GM12892 (cell line): ENCODE measurements at regions not wholly inside any gene's neighbourhood (a gene's known extent, or its start where the extent isn't known, plus 50 kb on each side); places are given as distances from the start of the nearest gene placed in this dataset.

Experiments used
- POLR2A ChIP-seq: IDR thresholded peaks from 2 replicates; pipeline ENCODE4 v1.6.1; 2011; ENCODE audit warnings: low read depth, low read length, control low read depth
- POLR2AphosphoS5 ChIP-seq: IDR thresholded peaks from 2 replicates; pipeline ENCODE4 v1.6.1; 2011; ENCODE audit warnings: low read depth, low read length, control low read depth
- TAF1 ChIP-seq: IDR thresholded peaks from 2 replicates; pipeline ENCODE4 v1.6.1; 2011; ENCODE audit warnings: low read depth, mild to moderate bottlenecking, control low read depth, low read length, borderline replicate concordance

DNA sequence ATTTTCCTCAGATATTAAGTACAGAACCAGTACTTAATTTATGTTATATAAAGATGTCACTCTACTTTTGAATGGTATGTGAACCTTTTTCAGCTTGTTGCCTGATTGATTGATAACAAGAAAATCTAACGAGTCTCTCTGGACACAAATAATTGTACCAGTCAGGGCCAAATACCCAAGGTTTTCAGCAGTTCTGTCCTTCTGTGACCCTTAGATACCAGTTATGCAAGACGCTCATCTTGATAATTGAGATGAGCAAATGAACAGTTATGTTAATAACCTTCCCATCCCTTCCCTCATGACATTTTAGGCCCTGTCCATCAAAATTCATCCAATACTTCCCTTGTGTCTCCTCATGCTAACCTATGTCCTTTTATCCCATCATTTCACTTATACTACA lies 185.9 kb upstream of the G2E3 start:
- TF ChIP-seq POLR2A = no peak
- TF ChIP-seq TAF1 = no peak
- no peak for TF ChIP-seq POLR2AphosphoS5
